Heart left ventricle (tissue), 16 donors: ENCODE measurements at regions not wholly inside any gene's neighbourhood (a gene's known extent, or its start where the extent isn't known, plus 50 kb on each side); places are given as distances from the start of the nearest gene placed in this dataset.

ENCODE experiments used
- ATAC-seq, 4 donors: fragments of 200-7000 bp; cut with Tn5 transposase; one replicate each; pipeline ENCODE4 v1.9.1; 2020 to 2022; ENCODE audit warnings: moderate library complexity in 4 of 4, mild to moderate bottlenecking in 3 of 4, moderate number of reproducible peaks in 1 of 4
- DNase-seq, 5 donors: peaks; one replicate each; pipeline ENCODE4 v3.0.0-alpha.2; 2020
- H3K27ac ChIP-seq, 12 donors: fragments of 200-600 bp; sonication (generic) in 4 of 12; one replicate each; pipeline versions ENCODE4 v1.5.0 to v1.8.0; 2016 to 2022; ENCODE audit warnings: mild to moderate bottlenecking in 2 of 12
- H3K27me3 ChIP-seq, 9 donors: fragments of 200-600 bp; sonication (generic) in 2 of 9; one replicate each; pipeline versions ENCODE4 v1.5.1 to v1.8.0; 2016 to 2022; ENCODE audit warnings: mild to moderate bottlenecking in 3 of 9
- H3K36me3 ChIP-seq, 9 donors: fragments of 200-600 bp; sonication (generic) in 2 of 9; one replicate each; pipeline versions ENCODE4 v1.5.0 to v1.8.0; 2018 to 2022; ENCODE audit warnings: mild to moderate bottlenecking in 2 of 9
- H3K4me1 ChIP-seq, 12 donors: fragments of 200-600 bp; sonication (generic) in 4 of 12; one replicate each; pipeline versions ENCODE4 v1.5.0 to v1.8.0; 2016 to 2022; ENCODE audit warnings: mild to moderate bottlenecking in 3 of 12
- H3K4me3 ChIP-seq, 12 donors: fragments of 200-600 bp; sonication (generic) in 4 of 12; one replicate each; pipeline versions ENCODE4 v1.5.0 to v1.8.0; 2017 to 2022; ENCODE audit warnings: mild to moderate bottlenecking in 9 of 12, moderate library complexity in 4 of 12
- H3K9me3 ChIP-seq, 12 donors: fragments of 200-600 bp; sonication (generic) in 4 of 12; one replicate each; pipeline versions ENCODE4 v1.5.0 to v1.8.0; 2016 to 2022; ENCODE audit warnings: mild to moderate bottlenecking in 1 of 12
- POLR2A ChIP-seq, 2 donors: fragments of 450-650 bp; IDR thresholded peaks; one replicate each; pipeline ENCODE4 v1.6.1; 2017; ENCODE audit warnings: antibody characterized with exemption in 2 of 2, mild to moderate bottlenecking in 2 of 2, moderate library complexity in 2 of 2
- WGBS, 4 donors: extraction: QIAGEN DNeasy Blood & Tissue Kit in 2 of 4; methylation state at CpG; one replicate each; pipeline versions ENCODE4 v1.1.5 to v1.1.7; 2013 to 2018; 5-methylcytosine and 5-hydroxymethylcytosine counted together
- intact Hi-C, 10 donors: fragments of 100-400 bp; cut with DNase I; formaldehyde crosslinking; loops; one replicate each; pipeline versions ENCODE4 v1.11.1 to v1.14.2; 2022
- TF ChIP-seq, protein P1 (sequence below), 12 donors: fragments of 200-600 bp; sonication (generic) in 4 of 12; IDR thresholded peaks; one replicate each; pipeline versions ENCODE4 v1.5.0 to v1.8.0; 2018 to 2022; ENCODE audit warnings: antibody characterized with exemption in 12 of 12, mild to moderate bottlenecking in 5 of 12
- donor health status: ischemic (EF 13 %, LVEDD 7.1; RV severe dilation, severe dysfunction).
- donor health status: healthy with polysubstance abuse.
- donor health status: DM: no; HTN: yes; CAD: no.
- donor health status: DM: no; HTN: no; CAD: no.
- donor health status: ischemic (EF 25% LVEDD 6.9; RV normal size, moderate dysfunction).
- donor health status: ischemic (EF 25% LVEDD 5.7; RV mildly dilated, moderate dysfunction).
- donor health status: healthy.
- donor health status: DM: yes; HTN: yes; CAD: no.
- donor health status: ischemic (EF 35%, LVEDD 5.7; RV mildly dilated, moderate dysfunction).
- donor health status: nonischemic (EF 11% LVEDD 7.7; RV severe dilation, severe dysfunction).
- donor health status: DM: yes; HTN: yes; CAD: no.
- donor health status: PGD.
- donor health status: ischemic (EF 29% LVEDD 5.4; RV normal size, mild dysfunction).
- donor health status: nonischemic (EF 23%, LVEDD 6.1; RV moderate dilation, normal function).

DNA sequence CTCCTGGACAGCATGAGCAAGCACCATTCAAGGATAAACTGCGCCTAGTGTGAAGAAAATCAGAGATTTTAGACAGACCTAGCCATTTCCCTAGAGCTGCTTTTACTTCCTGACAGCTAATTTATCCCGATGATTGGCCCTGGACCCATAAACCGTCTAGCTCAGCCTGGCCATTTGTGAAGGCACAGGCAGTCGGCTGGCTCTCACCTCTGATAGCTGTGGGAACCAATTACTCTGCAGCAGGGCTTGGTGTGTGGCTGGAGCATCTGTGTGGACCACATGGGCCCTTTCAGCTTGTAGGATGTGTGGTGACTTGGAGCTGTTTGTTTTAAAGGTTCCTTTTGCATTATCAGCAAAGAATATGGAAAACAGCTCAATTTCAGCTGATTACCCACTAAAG lies 111.1 kb upstream of the NPY start:
- intact Hi-C loops, result no loop called here
- no peak for ATAC-seq
- DNase-seq, result no peak
- Histone ChIP-seq H3K27me3 (no peaks in the 10 kb centered on the region), H3K9me3 (peaks cover 0 to 2% (median 0%) of the 10 kb centered on the region in 12 donors), H3K4me1 (no peaks in the 10 kb centered on the region), H3K4me3 (no peak overlapping the region), H3K36me3 (no peaks in the 10 kb centered on the region), H3K27ac (no peak overlapping the region)
- 46 to 78% (median 50%) methylated on average over 3 to 4 of the region's 4 CpGs for WGBS, 4 donors
- no peak for TF ChIP-seq POLR2A (IDR thresholded peaks at IDR 0.05)
- TF ChIP-seq, protein P1, sequence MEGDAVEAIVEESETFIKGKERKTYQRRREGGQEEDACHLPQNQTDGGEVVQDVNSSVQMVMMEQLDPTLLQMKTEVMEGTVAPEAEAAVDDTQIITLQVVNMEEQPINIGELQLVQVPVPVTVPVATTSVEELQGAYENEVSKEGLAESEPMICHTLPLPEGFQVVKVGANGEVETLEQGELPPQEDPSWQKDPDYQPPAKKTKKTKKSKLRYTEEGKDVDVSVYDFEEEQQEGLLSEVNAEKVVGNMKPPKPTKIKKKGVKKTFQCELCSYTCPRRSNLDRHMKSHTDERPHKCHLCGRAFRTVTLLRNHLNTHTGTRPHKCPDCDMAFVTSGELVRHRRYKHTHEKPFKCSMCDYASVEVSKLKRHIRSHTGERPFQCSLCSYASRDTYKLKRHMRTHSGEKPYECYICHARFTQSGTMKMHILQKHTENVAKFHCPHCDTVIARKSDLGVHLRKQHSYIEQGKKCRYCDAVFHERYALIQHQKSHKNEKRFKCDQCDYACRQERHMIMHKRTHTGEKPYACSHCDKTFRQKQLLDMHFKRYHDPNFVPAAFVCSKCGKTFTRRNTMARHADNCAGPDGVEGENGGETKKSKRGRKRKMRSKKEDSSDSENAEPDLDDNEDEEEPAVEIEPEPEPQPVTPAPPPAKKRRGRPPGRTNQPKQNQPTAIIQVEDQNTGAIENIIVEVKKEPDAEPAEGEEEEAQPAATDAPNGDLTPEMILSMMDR (IDR thresholded peaks at IDR 0.05), result no peak

DNA sequence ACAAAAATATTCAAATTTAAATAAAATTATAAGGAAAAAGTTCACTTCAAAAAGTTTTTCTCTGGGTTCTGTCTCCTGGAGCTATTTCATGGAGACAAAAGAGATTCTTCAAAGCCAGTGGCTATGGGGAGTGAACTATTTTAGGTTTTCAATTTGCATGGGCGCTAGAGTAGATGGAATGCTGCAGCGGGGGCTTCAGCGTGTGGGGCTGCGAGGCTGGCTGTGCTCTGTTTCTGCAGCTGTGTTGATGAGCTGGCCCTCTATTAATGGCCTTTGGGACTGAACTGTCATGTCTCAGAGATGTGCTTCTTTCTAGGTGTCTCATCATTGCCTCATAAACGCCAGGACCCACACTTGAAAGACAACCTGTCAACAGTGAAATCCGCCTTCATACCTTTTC lies 108.4 kb upstream of the NPY start:
- no peak for DNase-seq
- 47 to 74% (median 60%) methylated on average over 6 of the region's 6 CpGs for WGBS, 4 donors
- Histone ChIP-seq H3K27me3 (no peaks in the 10 kb centered on the region), H3K9me3 (no peaks in the 10 kb centered on the region), H3K4me1 (no peaks in the 10 kb centered on the region), H3K27ac (no peak overlapping the region), H3K36me3 (no peaks in the 10 kb centered on the region), H3K4me3 (no peak overlapping the region)
- TF ChIP-seq, protein P1 (IDR thresholded peaks at IDR 0.05), result no peak
- TF ChIP-seq POLR2A (IDR thresholded peaks at IDR 0.05), result no peak
- ATAC-seq, result no peak
- intact Hi-C loops, result no loop called here

DNA sequence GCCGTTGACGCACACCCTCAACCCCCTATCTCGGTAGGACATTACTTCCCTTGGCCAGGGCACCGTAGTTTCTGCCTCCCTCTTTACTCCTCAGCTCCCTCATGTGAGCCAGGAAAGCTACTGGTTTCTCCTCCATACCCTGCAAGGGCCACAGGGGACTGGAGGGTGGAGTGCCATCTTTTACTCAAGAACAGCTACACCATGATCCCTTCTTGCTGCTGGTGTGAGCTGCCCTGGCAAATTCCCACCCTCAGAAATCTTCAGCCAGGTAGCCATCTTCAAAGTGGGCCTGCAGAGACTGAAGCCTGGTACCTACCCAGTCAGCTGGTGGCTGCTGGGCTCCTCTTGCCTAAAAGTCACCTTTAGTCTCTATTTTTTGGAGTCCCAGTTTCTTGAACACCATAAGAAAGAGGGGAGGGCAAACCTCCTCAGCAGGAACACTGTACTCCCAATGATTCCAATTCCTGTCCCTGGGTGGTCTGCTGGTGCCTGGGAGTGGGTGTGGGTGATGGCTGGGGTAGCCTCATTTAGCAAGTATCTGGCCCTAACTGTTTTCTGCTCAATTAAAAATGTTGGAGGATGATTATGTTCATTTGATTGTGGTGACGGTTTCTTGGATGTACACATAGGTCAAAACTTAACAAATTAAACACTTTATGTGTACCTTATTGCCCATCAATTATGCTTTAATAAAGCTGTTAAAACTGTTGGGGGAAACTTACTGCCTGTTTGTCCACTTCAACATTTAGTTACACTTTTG lies 105.0 kb upstream of the NPY start:
- Histone ChIP-seq H3K36me3 (no peaks in the 10 kb centered on the region), H3K27ac (no peak overlapping the region), H3K27me3 (no peaks in the 10 kb centered on the region), H3K9me3 (no peaks in the 10 kb centered on the region), H3K4me3 (no peak overlapping the region), H3K4me1 (no peaks in the 10 kb centered on the region)
- no peak for DNase-seq
- TF ChIP-seq, protein P1 (IDR thresholded peaks at IDR 0.05), result no peak
- no peak for TF ChIP-seq POLR2A (IDR thresholded peaks at IDR 0.05)
- intact Hi-C loops, result no loop called here
- 87 to 92% (median 89%) methylated on average over 5 of the region's 5 CpGs for WGBS, 4 donors
- no peak for ATAC-seq

DNA sequence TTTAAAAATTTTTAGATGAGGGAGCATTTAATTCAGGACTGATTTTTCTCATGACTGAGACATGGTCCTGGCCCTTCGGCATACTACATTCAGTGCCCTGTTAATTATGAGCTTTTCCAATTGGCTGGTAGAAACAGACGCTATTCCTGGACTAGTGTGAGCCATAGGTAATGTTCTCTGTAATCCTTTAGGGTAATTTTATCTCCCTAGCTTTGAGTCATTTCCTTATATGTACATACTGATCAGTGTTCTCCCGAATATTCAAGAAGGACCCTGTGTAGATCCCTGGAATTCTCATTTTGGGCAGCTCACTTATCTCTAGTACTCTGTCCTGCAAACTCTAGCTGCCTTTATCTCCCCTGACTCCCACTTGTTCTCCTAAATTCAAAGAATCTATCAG lies 92.6 kb upstream of the NPY start:
- TF ChIP-seq, protein P1 (IDR thresholded peaks at IDR 0.05), result no peak
- no peak for TF ChIP-seq POLR2A (IDR thresholded peaks at IDR 0.05)
- Histone ChIP-seq H3K4me1 (no peaks in the 10 kb centered on the region), H3K36me3 (no peaks in the 10 kb centered on the region), H3K27me3 (no peaks in the 10 kb centered on the region), H3K27ac (no peak overlapping the region), H3K9me3 (peaks cover 0 to 9% (median 0%) of the 10 kb centered on the region in 12 donors), H3K4me3 (no peak overlapping the region)
- ATAC-seq (no peak), DNase-seq (no peak)
- intact Hi-C loops, result no loop called here
- WGBS, 4 donors, result 49 to 56% (median 51%) methylated on average over 3 of the region's 3 CpGs
